K562 (cell line): ENCODE measurements at regions not wholly inside any gene's neighbourhood (a gene's known extent, or its start where the extent isn't known, plus 50 kb on each side); places are given as distances from the start of the nearest gene placed in this dataset.

Experiments used
- ATAC-seq: fragments of 200-7000 bp; cut with Tn5 transposase; 3 replicates; pipeline ENCODE4 v1.9.1; 2020; ENCODE audit warnings: moderate library complexity
- BruUV-seq: library from RNA; stranded (reverse); fragments of 400-500 nt; replicated peaks from 2 replicates; lab custom pipeline; 2021; lab: Mats Ljungman, UMichigan
- CTCF ChIA-PET: fragments of 300-600 bp; formaldehyde crosslinking; extraction: SDS; loops from one replicate; lab custom pipeline; 2021; ENCODE audit warnings: low intra/inter-chr PET ratio; lab: Yijun Ruan, JAX
- POLR2A ChIA-PET: fragments of 300-600, 350-650 bp; sonication (Branson Sonifier 250); formaldehyde crosslinking; extraction: SDS; loops from one replicate; lab custom pipeline; 2021; ENCODE audit warnings: antibody characterized with exemption, inconsistent platforms; lab: Yijun Ruan, JAX
- DNase-seq, 4 experiments: peaks; one replicate each; pipeline versions ENCODE4 v3.0.0 to v3.0.0-alpha.2; 2011 to 2018; ENCODE audit warnings: low spot score in 3 of 4, mixed read lengths in 3 of 4; ENCODE audit errors: extremely low read depth in 1 of 4
- FAIRE-seq: peaks from 2 replicates; lab custom pipeline; 2011; peaks lifted over from hg19 to GRCh38; lab: Jason Lieb, UNC
- H2AFZ ChIP-seq: 2 replicates; pipeline ENCODE4 v1.6.0; 2011; ENCODE audit warnings: low read depth, low read length, control low read depth, inconsistent platforms
- H3K27ac ChIP-seq: fragments of 200-600 bp; 3 replicates; pipeline ENCODE4 v1.8.0; 2011; ENCODE audit warnings: low read depth, mild to moderate bottlenecking, control low read depth, inconsistent platforms, low read length, moderate library complexity, mixed read lengths; ENCODE audit errors: extremely low read depth
- H3K27me3 ChIP-seq, 2 experiments: fragments of 300-600 bp in 1 of 2; 2 replicates in 1 of 2; 3 replicates in 1 of 2; pipeline versions ENCODE4 v1.6.0 to v1.8.0; 2011; ENCODE audit warnings: inconsistent platforms in 2 of 2, low read length in 2 of 2, mild to moderate bottlenecking in 1 of 2, mixed read lengths in 1 of 2, moderate library complexity in 1 of 2; ENCODE audit not compliant: control insufficient read depth in 2 of 2, insufficient read depth in 2 of 2
- H3K36me3 ChIP-seq: fragments of 300-600 bp; 3 replicates; pipeline ENCODE4 v1.8.0; 2011; ENCODE audit warnings: mild to moderate bottlenecking, low read length, inconsistent platforms; ENCODE audit not compliant: control insufficient read depth, insufficient read depth
- H3K4me1 ChIP-seq, 2 experiments: fragments of 200-600 bp in 1 of 2; replicated peaks in 1 of 2; 2 replicates in 1 of 2; 3 replicates in 1 of 2; pipeline versions ENCODE4 v1.5.1 to v1.8.0; 2011; ENCODE audit warnings: inconsistent platforms in 2 of 2, low read length in 2 of 2, mild to moderate bottlenecking in 1 of 2, mixed read lengths in 1 of 2, moderate library complexity in 1 of 2; ENCODE audit not compliant: control insufficient read depth in 2 of 2, insufficient read depth in 2 of 2
- H3K4me2 ChIP-seq: 2 replicates; pipeline ENCODE4 v1.6.1; 2011; ENCODE audit warnings: low read length, control low read depth, inconsistent platforms, mixed read lengths; ENCODE audit not compliant: insufficient read depth
- H3K4me3 ChIP-seq: fragments of 200-600 bp; sonication (generic), shearing (Covaris generic); 2 replicates; pipeline ENCODE4 v1.5.1; 2016; ENCODE audit warnings: control low read depth, inconsistent platforms
- H3K79me2 ChIP-seq: fragments of 200-600 bp; 3 replicates; pipeline ENCODE4 v1.8.0; 2011; ENCODE audit warnings: low read length, inconsistent platforms; ENCODE audit not compliant: control insufficient read depth, insufficient read depth
- H3K9ac ChIP-seq, 2 experiments: 2 replicates each; pipeline versions ENCODE4 v1.6.0 to v1.6.1; 2011; ENCODE audit warnings: low read depth in 2 of 2, low read length in 2 of 2, control low read depth in 1 of 2, inconsistent platforms in 1 of 2, mild to moderate bottlenecking in 1 of 2, mixed read lengths in 1 of 2; ENCODE audit not compliant: insufficient read depth in 1 of 2
- H3K9me1 ChIP-seq: one replicate; pipeline ENCODE4 v1.6.0; 2011; ENCODE audit warnings: inconsistent platforms, mild to moderate bottlenecking, low read length, moderate library complexity; ENCODE audit not compliant: control insufficient read depth, insufficient read depth
- H3K9me3 ChIP-seq: replicated peaks from 2 replicates; pipeline ENCODE4 v1.5.1; 2011; ENCODE audit warnings: low read depth, low read length, inconsistent platforms; ENCODE audit not compliant: control insufficient read depth, insufficient read depth
- H4K20me1 ChIP-seq: replicated peaks from 2 replicates; pipeline ENCODE4 v1.6.1; 2011; ENCODE audit warnings: low read length, inconsistent platforms, mixed read lengths; ENCODE audit not compliant: control insufficient read depth, insufficient read depth
- BRF2 ChIP-seq: IDR thresholded peaks from 3 replicates; pipeline ENCODE4 v1.6.1; 2011; ENCODE audit warnings: borderline replicate concordance, mild to moderate bottlenecking; ENCODE audit not compliant: insufficient read length, insufficient read depth
- CAMTA2 ChIP-seq: fragments of 250-450 bp; sonication (Bioruptor Pico); conservative IDR thresholded peaks from 2 replicates; pipeline ENCODE4 v1.5.1; 2022
- PTRF ChIP-seq: fragments of 450-650 bp; IDR thresholded peaks from 2 replicates; pipeline ENCODE4 v1.6.1; 2016; ENCODE audit warnings: mild to moderate bottlenecking, missing genetic modification characterization, missing compliant biosample characterization
- USF2 ChIP-seq: sonication (generic); formaldehyde crosslinking; IDR thresholded peaks from 2 replicates; pipeline ENCODE4 v1.5.0; 2020; ENCODE audit warnings: missing genetic modification reagents
- ZBTB26 ChIP-seq: fragments of 450-650 bp; formaldehyde crosslinking; IDR thresholded peaks from 2 replicates; pipeline ENCODE4 v1.4.0; 2022; ENCODE audit warnings: missing genetic modification characterization
- ZFP1 ChIP-seq: fragments of 450-650 bp; formaldehyde crosslinking; IDR thresholded peaks from 2 replicates; pipeline ENCODE4 v1.4.0; 2020; ENCODE audit warnings: mild to moderate bottlenecking, mixed read lengths
- ZNF316 ChIP-seq: fragments of 450-650 bp; IDR thresholded peaks from 2 replicates; pipeline ENCODE4 v1.6.1; 2016
- WGBS: fragments of 100-300 bp; shearing (Covaris generic); methylation state at CpG from one replicate; pipeline ENCODE4 v1.1.6; 2016; ENCODE audit warnings: low coverage, mixed read lengths; ENCODE audit not compliant: insufficient coverage; ENCODE audit errors: missing lambda C conversion rate; 5-methylcytosine and 5-hydroxymethylcytosine counted together
- in situ Hi-C: fragments of 300-500 bp; cut with MboI; formaldehyde crosslinking; loops from 4 replicates; pipeline ENCODE4 v1.15.0; 2018; ENCODE audit warnings: inconsistent platforms, mixed read lengths
- intact Hi-C: fragments of 100-400 bp; cut with micrococcal nuclease; formaldehyde crosslinking; loops from 2 replicates; pipeline ENCODE4 v1.14.2; 2022

- ATAC-seq: no peak
- Histone ChIP-seq H2AFZ (no peak overlapping the region), H4K20me1 (no peaks in the 10 kb centered on the region), H3K9me3 (no peaks in the 10 kb centered on the region), H3K79me2 (no peaks in the 10 kb centered on the region), H3K27ac (no peak overlapping the region), H3K4me1 (no peaks in the 10 kb centered on the region), H3K9me1 (no peaks in the 10 kb centered on the region), H3K4me2 (no peak overlapping the region), H3K36me3 (no peaks in the 10 kb centered on the region), H3K27me3 (peaks cover 0 to 9% of the 10 kb centered on the region in 2 experiments; a peak in 2 of 5 replicates), H3K4me3 (no peak overlapping the region), H3K9ac (no peak overlapping the region)
- no peak for FAIRE-seq
- CTCF ChIA-PET: no interaction called here
- in situ Hi-C loops (no loop called here), intact Hi-C loops (no loop called here)
- DNase-seq: no peak
- no TSS peak for BruUV-seq
- POLR2A ChIA-PET: no interaction called here
- WGBS: 5% methylated on average over 5 of the region's 5 CpGs
- no peak for TF ChIP-seq PTRF (tag)
- no peak for TF ChIP-seq BRF2
- no peak for TF ChIP-seq ZBTB26 (CRISPR knock-in tag)
- no peak for TF ChIP-seq ZNF316
- no peak for TF ChIP-seq CAMTA2 (CRISPR knock-in tag)
- no peak for TF ChIP-seq ZFP1 (CRISPR knock-in tag)
- no peak for TF ChIP-seq USF2 (CRISPR knock-in tag)
Measured at GRCh38 chr12:28811457-28811856, 337.6 kb upstream of the FAR2 start.
